ENCODE measurements at regions not wholly inside any gene's neighbourhood (a gene's known extent, or its start where the extent isn't known, plus 50 kb on each side); places are given as distances from the start of the nearest gene placed in this dataset.

- DNase-seq = no peak
These were observed 116.1 kb upstream of the CPSF6 start for GRCh38 chr12:69123311-69123710.

DNA sequence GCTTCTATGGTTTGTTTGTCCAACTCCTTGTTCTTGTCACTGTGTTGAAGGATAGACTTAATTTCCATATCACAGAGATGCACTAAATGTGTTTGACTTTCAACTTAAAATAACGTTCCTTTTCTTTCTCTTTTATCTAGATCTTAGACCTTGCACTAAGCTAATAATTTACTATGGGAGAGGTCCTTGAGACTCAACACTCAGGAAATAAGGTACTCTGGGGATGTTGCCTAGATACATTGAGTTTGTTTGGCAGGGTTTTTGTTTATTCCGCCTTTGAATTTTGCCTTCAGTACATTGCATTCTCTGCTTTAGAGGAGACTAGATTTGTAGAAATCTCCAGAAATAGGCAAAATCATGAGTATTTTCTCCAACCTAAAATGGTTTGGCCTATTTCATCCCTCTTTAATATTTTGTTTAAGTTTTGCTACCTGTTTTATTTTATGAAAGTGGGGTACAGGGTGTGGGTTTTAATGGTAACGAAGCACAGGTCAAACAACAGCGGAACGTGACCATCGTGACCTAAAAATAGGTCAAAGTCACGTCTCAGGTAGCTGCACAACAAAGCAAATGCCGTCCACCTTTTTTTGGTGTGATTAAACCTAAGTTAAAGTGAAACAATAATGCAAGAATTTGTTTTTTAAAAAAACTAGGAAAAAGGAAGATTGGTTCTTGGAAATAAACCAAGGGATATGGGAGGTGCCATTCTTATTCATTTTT is 115.3 kb upstream of the CPSF6 start:
- TF ChIP-seq, protein P1, sequence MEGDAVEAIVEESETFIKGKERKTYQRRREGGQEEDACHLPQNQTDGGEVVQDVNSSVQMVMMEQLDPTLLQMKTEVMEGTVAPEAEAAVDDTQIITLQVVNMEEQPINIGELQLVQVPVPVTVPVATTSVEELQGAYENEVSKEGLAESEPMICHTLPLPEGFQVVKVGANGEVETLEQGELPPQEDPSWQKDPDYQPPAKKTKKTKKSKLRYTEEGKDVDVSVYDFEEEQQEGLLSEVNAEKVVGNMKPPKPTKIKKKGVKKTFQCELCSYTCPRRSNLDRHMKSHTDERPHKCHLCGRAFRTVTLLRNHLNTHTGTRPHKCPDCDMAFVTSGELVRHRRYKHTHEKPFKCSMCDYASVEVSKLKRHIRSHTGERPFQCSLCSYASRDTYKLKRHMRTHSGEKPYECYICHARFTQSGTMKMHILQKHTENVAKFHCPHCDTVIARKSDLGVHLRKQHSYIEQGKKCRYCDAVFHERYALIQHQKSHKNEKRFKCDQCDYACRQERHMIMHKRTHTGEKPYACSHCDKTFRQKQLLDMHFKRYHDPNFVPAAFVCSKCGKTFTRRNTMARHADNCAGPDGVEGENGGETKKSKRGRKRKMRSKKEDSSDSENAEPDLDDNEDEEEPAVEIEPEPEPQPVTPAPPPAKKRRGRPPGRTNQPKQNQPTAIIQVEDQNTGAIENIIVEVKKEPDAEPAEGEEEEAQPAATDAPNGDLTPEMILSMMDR (IDR thresholded peaks at IDR 0.05) = no peak
- no peak for TF ChIP-seq POLR2A (IDR thresholded peaks at IDR 0.05)
- H3K27me3 ChIP-seq = no peaks in the 10 kb centered on the region
- intact Hi-C loops (cut with DNase I) = no loop called here
- DNase-seq = peak in 1 of 2 donors; percentile 16
- H3K4me1 ChIP-seq = peaks cover 15 to 19% of the 10 kb centered on the region in 2 donors
- peak overlapping the region; percentile 57 to 66 (median 57) for H3K27ac ChIP-seq
- H3K4me3 ChIP-seq (replicated peaks in 1 of 3) = no peak overlapping the region
- H3K9me3 ChIP-seq = no peaks in the 10 kb centered on the region
- WGBS, 2 donors = 35 to 49% methylated on average over 8 of the region's 8 CpGs
- no peaks in the 10 kb centered on the region for H3K36me3 ChIP-seq

More at GRCh38 chr12:69123311-69123710, 116.1 kb upstream of the CPSF6 start:
- H3K4me3 ChIP-seq (replicated peaks in 1 of 3) = no peak overlapping the region
- TF ChIP-seq, protein P1 (IDR thresholded peaks at IDR 0.05) = no peak
- TF ChIP-seq POLR2A (IDR thresholded peaks at IDR 0.05) = no peak
- peak overlapping the region; percentile 25 to 41 (median 33) for H3K27ac ChIP-seq
- no peaks in the 10 kb centered on the region for H3K36me3 ChIP-seq
- 92% methylated on average over 3 of the region's 3 CpGs for WGBS, 2 donors
- H3K4me1 ChIP-seq = peaks cover 15 to 19% of the 10 kb centered on the region in 2 donors
- intact Hi-C loops (cut with DNase I) = no loop called here
- H3K9me3 ChIP-seq = no peaks in the 10 kb centered on the region
- no peaks in the 10 kb centered on the region for H3K27me3 ChIP-seq

- 87 to 96% methylated on average over 1 of the region's 1 CpG for WGBS, 2 donors
- peaks cover 9% of the 10 kb centered on the region in 2 donors for H3K4me1 ChIP-seq
- H3K27me3 ChIP-seq = no peaks in the 10 kb centered on the region
- no peak overlapping the region for H3K27ac ChIP-seq
- no peak overlapping the region for H3K4me3 ChIP-seq (replicated peaks in 1 of 3)
- no peaks in the 10 kb centered on the region for H3K9me3 ChIP-seq
- H3K36me3 ChIP-seq = no peaks in the 10 kb centered on the region
- DNase-seq = no peak
- intact Hi-C loops (cut with DNase I) = no loop called here
- TF ChIP-seq, protein P1 (IDR thresholded peaks at IDR 0.05) = no peak
- TF ChIP-seq POLR2A (IDR thresholded peaks at IDR 0.05) = no peak
These were observed 110.4 kb upstream of the CPSF6 start for GRCh38 chr12:69129017-69129416.

DNA sequence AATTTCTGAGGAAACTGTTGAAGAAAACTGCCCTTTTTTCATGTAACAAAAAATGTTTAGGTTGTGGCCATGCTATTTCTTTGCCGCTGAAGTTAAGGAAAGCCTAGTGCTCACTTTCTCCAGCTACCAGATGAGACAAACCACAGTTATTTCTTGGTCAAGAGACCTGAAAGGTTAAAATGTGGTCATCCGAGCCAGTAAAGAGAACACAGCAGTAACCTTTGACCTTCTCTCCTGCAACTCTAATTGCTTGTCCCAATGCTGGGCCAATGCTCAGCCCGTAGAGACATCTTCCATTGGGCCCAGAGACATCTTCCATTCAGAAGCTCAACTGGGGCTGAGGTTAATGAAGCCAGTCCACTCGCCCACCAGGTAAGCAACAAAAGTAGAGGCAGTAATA is 109.8 kb upstream of the CPSF6 start:
- 88 to 93% methylated on average over 4 of the region's 4 CpGs for WGBS, 2 donors
- no peak for DNase-seq
- intact Hi-C loops (cut with DNase I) = no loop called here
- no peak overlapping the region for H3K27ac ChIP-seq
- peaks cover 4 to 5% of the 10 kb centered on the region in 2 donors for H3K4me1 ChIP-seq
- no peaks in the 10 kb centered on the region for H3K27me3 ChIP-seq
- H3K9me3 ChIP-seq = no peaks in the 10 kb centered on the region
- no peaks in the 10 kb centered on the region for H3K36me3 ChIP-seq
- TF ChIP-seq, protein P1 (IDR thresholded peaks at IDR 0.05) = no peak
- H3K4me3 ChIP-seq (replicated peaks in 1 of 3) = no peak overlapping the region

DNA sequence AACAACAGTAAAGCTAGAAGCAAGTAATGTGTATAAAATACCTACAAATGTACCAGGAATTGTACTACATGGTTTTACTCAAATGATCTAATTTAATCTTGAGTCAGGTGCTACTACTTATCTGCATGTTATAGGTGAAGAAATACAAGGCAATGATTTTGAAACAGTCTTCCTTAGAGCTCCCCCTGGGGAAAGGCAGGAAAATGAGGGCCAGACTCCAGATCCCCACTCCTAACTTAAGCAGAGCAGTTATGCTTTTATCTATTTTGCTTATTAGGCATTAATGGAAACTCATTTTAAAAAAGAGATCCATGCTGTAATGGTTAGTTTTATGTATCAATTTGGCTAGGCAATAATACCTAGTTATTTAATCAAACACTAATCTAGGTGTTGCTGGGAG is 109.3 kb upstream of the CPSF6 start:
- Histone ChIP-seq H3K9me3 (no peaks in the 10 kb centered on the region), H3K36me3 (no peaks in the 10 kb centered on the region), H3K4me3 (replicated peaks in 1 of 3) (no peak overlapping the region), H3K4me1 (peaks cover 0 to under 1% of the 10 kb centered on the region in 2 donors), H3K27ac (no peak overlapping the region), H3K27me3 (no peaks in the 10 kb centered on the region)
- no peak for DNase-seq
- intact Hi-C loops (cut with DNase I) = no loop called here
- TF ChIP-seq POLR2A (IDR thresholded peaks at IDR 0.05) = no peak
- TF ChIP-seq, protein P1 (IDR thresholded peaks at IDR 0.05) = peak in 1 of 6 experiments; percentile 17
